Esophagus squamous epithelium (tissue), 4 donors: ENCODE measurements at regions not wholly inside any gene's neighbourhood (a gene's known extent, or its start where the extent isn't known, plus 50 kb on each side); places are given as distances from the start of the nearest gene placed in this dataset.

Experiments used
- CTCF ChIP-seq, 6 experiments: fragments of 450-650 bp in 4 of 6; fragments of 200-600 bp in 2 of 6; sonication (generic) in 2 of 6; IDR thresholded peaks; one replicate each; pipeline ENCODE4 v1.5.1; 2016 to 2019; ENCODE audit warnings: antibody characterized with exemption in 6 of 6, mild to moderate bottlenecking in 4 of 6, moderate library complexity in 4 of 6
- POLR2A ChIP-seq, 4 donors: fragments of 450-650 bp; IDR thresholded peaks; one replicate each; pipeline ENCODE4 v1.6.1; 2017; ENCODE audit warnings: antibody characterized with exemption in 4 of 4, mild to moderate bottlenecking in 4 of 4, moderate library complexity in 3 of 4

- TF ChIP-seq CTCF (IDR thresholded peaks at IDR 0.05), result no peak
- TF ChIP-seq POLR2A (IDR thresholded peaks at IDR 0.05), result no peak
Observed at GRCh38 chr2:198774576-198774975, 683.2 kb downstream of the SATB2 start.
